NCI-H2227 (cell line): ENCODE measurements at regions not wholly inside any gene's neighbourhood (a gene's known extent, or its start where the extent isn't known, plus 50 kb on each side); places are given as distances from the start of the nearest gene placed in this dataset.

Experiments
- DNase-seq: peaks from one replicate; lab custom pipeline; 2025; ENCODE audit not compliant: unreplicated experiment; lab: John Stamatoyannopoulos, UW

DNA sequence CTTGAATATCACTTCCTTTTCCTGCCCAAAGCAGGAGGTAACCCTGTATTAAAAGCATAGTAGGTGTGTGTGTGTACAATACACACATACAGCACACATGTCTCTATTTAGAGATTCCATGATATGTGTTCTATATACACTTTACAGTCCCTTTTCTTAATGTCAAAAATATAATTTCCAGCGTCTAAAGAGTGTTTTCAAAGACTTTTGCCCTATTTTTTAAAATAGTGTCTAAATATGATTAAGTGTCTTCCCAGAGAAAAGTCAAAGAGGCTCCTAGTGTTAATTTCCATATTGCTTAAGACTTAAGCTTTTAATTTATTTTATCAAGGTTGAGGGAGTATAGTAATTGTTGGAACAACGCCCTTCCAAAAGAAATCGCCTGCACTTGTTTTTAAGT, 420.3 kb upstream of the POU3F3 start:
- DNase-seq: no peak

DNA sequence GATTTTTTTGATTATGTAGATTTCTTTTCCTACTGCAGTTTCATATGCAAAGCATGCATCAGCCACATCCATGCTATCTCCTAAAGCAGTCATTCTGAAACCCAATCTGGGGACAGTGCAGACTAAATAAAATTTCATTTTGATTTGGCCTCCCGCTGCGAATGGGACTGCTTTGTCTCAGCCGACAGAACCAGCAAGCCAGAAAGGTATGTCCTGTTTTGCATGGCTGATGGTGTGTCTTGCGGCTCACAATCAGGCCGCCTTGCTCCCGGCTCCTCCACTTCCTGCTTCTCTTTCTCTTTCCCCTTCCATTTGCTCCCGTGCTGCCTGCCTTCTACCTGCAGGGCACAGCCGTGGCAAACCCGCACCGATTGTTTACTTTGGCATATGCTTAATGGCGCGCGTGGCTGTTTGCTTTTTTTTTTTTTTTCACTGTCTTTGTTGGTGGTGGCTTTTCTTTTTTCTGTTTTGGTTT, 419.6 kb upstream of the POU3F3 start:
- DNase-seq: no peak

DNA sequence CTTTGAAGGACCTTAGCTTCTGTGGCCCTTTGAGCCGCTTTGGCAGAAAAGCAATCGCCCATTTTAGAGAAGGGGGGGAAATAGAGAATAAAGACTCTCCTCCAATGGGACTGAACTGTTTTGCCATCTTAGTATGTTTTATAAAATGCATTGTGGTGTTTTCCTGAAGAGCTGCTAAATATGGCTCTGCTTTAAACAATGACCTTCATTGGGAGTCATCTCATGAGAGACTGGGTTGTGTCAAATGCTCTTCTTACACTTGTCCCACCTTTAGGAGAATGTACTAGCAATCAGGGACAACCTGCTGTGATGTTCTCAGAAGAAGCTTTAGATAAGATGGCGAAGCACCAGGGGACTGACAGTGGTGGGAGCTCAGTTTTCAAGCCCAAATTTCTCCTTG, 418.9 kb upstream of the POU3F3 start:
- no peak for DNase-seq

DNA sequence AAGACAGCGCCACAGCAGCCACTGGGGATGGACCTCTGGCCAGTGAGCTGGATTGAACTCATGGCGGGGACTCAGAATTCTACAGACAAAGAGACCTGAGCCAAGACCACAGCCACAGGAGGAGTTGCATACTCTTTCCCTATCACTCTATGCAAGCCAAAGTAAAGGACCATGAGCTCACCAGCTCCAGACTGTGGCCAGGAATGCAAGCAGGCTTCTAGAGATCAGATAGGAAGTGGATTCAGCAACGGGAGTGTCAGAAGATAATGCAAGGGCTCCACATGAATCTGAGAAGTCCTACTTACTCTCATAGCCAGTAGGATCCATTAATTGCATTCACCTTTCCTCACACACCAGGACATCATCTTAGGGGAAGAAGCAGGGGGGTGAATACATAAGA, 415.4 kb upstream of the POU3F3 start:
- no peak for DNase-seq

DNA sequence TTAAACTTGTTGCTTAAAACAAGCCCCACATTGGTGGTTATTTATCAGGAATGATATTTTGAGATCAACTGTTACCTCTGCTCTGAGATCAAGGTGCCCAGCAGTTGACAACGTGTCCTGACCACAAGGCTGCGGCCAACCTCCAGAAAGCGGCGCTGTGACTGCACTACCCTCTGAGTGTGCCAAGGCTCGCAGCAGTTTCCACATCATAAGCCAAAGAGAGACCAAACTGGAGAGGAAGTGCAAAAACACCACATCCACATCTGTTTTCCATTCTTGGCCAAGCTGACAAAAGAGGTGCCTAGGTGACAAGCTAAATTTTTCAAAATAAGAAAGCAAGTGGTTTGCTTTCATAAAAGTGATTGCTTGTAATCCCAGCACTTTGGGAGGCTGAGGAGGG, 410.8 kb upstream of the POU3F3 start:
- DNase-seq: no peak

DNA sequence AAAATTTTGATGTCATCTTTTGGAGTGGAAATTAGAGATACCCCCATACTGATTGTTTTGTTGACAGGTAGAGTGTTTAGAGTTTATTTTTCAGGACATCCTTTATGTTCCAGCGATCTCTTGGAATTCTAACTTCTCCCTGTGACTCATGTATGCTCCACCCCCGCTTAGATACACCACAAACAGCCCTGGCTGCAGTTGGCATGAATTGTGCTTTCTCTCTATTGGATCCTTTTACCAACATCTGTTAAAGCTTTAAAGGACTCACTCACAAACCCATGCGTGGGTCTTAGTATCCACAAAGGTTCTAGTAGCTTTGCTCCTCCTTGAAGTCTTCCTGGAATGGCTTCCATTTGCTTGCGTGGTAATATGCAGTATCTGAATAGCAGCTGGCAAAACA, 409.5 kb upstream of the POU3F3 start:
- no peak for DNase-seq

DNA sequence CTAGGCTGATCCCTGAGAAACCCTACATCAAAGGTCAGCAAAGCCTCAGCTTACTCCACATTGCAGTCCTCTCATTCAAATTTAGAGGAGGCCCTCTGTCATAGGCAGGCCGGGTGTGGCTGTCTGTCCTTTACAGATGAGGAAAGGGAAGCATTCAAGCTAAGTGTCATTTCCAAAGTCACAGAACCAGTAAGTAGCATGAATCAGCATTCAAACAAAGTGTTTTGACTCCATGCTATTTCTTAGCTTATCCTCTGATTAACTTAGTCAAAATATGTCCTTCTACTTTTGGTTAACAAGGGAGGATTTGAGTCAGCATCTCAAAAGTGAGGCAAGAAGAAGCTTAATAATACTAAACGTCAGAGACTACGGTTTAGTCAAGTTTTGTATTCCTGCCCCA, 409.0 kb upstream of the POU3F3 start:
- no peak for DNase-seq

DNA sequence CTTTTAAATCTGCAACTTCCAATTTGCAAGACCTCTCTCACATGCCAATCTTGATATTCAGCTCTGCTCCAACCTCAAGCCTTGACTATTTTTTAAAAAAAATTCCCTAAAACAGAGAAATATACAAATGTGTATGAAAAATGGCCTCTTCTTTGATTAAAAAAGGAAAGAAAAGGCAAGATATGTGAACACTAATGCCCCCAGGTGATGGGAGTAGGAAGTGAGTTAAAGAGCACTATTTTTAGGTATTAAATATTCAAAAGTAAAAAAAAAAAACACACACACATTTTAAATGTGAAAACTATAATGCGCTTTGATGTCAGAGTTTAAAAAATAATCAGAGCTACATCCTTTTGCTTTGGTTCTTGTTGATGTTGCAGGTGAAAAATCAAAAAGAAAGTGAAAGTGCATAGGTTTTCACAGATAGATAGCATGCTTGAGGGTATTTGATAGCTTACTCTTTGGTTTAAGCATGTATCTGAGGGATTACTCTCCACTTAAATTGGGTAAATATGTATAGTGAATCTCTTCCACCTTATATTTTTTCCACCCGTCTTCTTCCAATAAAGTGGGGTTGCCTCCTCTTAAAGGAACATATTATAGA, 406.0 kb upstream of the POU3F3 start:
- DNase-seq: no peak

DNA sequence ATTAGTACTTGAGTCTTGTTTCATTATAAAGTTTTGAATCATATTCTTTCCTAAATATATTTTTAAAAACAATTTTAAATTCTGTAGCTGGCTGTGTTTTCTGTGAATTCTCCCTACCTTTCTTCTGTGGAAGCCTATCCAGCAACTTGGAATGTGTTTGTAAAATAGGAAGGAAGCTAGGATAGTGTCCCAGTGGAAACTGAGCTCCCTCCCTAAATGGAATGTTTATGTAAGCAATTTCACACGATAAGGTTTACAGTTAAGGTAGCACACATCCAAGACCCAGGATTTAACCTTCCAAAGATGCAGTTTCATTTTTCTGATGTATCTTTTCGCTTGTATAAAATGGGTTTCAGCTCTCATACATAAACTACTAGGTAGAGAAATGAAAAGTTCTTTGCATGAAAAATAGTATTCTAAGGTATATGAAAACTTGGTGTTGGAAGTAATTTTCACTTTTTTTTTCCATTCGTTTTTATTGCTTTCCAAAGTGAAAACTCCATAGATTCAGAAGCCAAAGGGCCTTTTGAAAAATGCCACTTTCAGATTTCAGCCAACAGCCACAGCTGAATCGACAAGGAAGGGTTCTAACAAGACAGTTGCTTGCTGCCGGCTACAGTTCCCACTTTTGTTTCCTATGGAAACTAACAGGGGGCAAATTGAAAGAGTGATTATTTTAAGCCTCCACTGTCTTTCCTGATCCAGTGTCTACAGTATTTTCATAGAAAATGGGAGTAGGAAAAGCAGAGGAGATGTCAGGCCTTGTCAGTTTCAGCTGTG, 405.1 kb upstream of the POU3F3 start:
- no peak for DNase-seq

DNA sequence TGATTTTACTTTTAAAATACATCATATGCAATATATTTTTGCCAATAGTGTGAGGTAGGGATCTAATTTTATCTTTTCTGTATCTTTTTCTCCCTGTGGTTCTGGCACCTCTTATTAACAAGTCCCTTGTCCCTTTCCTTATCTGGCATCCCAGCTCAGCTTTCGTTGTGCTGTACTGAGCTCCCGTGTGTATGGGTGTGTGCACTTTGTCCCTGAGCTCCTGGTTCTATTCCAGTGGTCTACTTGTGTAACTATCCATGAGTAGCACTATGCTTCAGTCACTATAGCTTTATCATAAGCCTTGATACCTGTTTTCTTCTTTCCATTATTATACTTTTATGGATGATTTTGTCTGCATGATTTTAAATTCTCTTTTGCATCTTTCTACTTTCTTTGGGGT, 401.4 kb upstream of the POU3F3 start:
- no peak for DNase-seq

DNA sequence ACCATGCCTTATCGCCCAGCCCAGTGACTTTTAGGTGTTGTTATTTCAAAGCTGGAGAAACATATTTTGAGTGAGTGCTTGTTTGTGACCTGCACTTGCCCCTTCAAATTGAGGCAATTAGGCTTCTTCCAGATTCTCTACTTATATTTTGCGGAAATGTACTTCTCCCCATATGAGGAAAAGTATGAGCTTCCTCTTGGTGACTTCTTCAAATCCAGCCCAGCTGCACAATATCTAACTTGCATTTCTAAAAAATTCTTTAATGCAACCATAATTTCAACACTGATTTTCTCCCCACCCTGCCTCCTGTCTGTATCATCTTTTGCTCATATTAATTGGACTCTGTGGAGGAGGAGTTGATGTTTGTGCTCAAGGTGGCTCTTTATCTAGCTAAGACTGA, 391.2 kb upstream of the POU3F3 start:
- no peak for DNase-seq

DNA sequence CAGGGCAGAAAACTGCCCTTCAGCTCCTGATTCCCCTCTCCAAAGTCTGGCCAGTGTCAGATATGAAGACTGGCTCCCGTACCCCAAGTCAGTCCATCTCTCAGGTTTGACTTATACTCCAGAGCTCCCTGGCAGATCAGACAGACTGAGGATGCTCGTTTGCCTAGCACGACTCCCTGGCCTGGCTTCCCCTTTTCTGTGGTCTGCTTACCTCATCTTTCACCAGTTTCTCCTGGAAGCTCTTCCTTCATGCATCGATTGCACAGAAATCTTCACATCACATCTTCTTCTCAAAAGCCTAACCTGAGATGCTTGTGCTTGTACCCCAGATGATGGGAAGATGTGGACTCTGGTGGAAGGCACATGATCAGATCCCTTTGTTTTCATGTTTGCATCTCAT, 387.9 kb upstream of the POU3F3 start:
- DNase-seq: no peak

DNA sequence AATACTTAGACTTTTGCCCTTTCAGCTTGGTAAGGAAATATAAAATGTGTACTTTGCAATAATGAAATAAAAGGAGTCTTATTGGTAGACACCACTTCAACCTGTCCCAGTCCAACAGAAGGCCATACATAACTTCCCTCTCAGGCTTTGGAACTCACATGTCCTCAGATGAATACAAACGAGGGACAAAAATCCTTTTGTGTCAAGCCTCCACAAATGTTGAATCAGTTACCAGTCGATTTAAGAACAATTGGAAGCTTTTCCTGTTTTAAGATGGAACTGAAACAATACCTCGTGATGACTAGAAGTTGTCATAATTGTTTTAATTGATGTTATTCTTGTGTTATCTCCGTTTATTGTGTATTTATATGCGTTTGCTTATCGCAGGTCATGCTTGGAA, 385.1 kb upstream of the POU3F3 start:
- no peak for DNase-seq

DNA sequence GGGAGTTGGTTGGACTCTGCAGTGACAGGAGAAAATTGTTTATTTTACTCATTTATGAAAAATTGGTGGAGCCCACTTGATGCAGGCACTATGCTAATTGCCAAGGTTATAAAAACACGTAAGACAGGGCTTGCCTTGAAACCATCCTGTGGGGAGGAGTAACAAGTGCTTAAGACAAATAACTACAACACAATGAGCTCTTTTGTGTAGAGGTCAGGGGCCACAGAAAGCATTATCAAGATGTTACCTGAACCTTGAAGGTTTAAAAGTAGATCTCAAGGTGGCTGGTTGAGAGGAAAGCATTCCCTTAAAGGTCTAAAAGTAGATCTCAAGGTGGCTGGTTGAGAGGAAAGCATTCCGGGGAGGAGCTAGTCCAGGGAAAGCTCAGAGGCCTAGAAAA, 381.8 kb upstream of the POU3F3 start:
- no peak for DNase-seq

DNA sequence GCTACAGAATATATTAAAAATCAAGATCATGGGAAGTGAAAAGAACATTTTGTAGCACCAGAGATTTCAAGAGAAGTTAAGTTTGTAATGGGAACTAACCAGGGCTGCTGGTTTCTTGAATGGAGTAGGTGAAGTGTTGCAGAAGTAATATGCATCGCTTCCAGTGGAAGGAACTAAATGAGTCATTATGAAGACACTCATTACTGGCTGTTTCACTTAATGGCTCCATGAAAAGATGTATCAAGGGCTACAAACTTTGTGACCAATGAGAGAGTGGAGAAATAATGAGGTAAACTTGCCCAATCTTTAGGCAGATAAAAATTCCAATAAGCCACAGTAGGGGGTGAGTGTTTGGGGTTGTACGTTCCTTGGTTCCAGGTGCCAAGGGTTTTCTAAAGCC, 380.4 kb upstream of the POU3F3 start:
- no peak for DNase-seq

DNA sequence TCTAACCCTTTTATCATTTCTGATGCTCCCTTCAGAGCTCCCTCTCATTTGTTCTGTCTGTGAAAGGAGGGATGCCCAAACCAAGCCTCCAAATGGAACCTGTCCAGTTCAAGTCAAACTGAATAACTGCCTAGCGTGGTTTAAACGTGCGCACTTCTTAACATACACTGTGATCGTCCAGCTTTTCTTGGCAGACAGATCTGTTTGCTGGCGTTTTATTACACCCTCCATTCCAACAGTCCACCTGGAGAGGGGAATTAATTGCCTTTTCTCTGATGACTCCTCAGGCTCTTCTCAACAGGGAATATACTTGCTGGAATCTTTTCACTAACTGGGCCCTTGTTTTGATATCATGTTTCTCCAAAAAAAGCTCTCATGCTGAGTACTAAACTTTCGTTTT, 379.2 kb upstream of the POU3F3 start:
- no peak for DNase-seq

DNA sequence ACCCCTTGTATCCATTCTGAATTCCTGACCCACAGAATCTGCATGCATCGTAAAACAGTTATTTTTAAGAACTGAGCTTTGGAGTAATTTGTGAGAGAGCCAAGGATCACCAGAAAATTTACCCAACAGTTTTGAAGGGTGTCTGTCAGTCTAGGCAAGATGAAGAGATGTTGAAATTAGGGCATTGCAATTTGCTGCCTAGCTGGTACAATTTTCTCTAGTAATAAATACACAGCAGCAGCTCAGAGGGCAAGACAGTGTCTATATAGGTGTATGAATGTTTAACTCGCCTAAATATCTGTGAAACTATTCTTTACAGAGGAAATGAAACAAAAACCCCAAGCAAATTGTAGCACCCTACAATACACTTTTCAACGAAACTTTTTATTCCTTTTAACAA, 377.8 kb upstream of the POU3F3 start:
- no peak for DNase-seq

DNA sequence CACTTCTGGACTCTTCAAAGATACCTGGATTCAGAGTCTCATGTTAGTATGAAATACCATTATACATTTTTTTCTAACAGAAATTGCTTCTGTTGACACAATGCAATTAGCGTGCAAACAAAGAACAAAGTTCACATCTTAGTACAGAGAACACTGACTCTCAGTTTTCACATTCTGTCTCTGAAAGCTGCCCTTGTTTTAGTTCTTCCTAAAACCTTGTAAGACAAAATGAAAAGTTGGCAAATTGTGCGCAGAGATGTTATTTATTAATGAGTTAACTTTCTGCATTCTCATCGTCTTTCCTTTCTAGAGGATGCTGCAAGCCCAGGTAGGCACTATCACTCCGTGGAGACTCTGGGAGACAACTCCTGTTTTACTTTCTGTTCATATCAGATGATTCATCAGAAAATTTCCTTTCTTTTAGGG, 377.3 kb upstream of the POU3F3 start:
- no peak for DNase-seq

DNA sequence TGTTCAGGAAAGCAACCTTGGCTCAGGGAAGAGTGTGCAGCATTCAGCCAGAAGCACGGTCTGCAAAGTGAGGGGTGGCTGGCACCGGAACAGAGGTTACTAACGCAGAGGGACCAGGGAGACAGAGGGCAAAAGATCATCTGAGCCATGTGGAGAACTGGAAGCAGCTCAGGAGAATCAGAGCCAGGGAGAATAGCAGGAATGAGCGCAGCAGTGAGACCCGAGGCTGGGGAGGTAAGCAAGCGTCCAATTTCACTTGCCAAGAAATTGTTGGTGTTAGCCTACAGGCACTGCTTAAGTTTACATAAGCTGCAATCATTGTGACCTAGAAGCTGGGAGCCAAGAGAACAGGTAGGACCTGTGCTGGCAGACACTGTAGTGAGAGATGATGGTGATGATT, 372.6 kb upstream of the POU3F3 start:
- no peak for DNase-seq

DNA sequence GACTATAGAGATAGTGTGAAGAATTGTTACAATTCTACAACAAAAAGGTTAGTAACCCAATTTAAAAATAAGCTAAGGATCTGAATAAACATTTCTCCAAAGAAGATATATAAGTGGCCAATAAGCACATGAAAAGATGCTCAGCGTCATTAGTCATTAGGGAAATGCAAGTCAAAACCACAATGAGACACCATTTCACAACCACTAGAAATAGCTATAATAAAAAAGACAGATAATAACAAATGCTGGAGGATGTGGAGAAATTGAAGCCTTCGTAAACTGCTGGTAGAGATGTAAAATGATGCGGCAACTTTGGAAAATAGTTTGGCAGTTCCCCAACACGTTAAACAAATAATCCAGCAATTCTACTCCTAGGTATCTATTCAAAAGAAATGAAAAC, 366.5 kb upstream of the POU3F3 start:
- DNase-seq: no peak

DNA sequence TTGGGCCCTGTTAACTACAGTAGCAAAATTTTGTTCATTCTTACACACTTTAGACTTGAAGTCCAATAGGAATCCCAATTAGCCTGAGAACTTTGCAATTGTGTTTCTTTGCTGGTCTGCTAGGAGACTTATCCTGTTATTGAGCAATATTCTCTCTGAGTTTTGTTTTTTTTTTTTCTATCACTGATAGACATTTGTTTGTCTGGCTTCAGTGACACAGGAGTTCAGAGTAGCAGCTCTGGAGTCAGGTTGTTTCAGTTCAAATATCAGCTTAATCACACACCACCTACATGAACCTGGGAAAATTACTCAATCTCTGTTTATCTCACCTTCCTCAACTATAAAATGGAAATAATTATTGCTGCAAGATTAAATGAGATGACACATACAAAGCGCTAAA, 360.2 kb upstream of the POU3F3 start:
- no peak for DNase-seq

DNA sequence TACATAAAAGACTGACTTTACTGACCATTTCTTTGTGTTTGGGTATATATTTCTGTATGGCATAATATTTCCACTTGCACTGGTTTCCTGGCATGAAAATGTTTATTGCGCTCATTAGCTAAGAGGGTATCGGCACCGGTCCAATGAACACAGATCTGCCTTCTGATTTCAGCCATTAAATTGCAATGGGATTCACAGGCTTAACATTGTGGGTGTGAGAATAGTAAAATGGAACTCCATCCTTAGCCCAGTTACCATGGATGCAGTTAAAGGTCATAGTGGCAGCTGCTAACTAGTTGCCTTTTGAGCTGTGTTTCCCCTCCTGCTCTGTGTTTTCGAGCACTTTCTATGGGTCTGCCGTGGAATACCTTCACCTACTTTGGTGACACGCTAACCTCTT, 352.6 kb upstream of the POU3F3 start:
- DNase-seq: no peak

DNA sequence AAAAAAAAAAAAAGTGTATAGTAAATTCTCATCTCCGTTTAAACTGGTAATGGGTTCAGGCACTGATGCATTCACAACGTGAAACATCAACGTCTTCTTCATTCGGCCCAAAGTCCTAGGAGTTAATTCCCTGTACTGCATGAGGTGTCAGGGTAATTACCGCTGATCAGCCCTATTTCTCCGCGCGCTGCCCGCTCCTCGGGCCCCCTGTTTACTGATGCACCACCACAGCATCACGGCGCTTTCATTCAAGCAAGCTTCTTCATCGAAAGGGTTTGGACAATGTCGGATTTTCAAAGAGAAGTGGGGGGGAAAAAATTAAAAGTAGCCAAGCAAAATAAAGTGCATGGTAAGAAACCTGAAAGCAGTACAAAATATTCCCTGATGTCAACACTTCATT, 352.0 kb upstream of the POU3F3 start:
- no peak for DNase-seq
